ENCODE measurements at regions not wholly inside any gene's neighbourhood (a gene's known extent, or its start where the extent isn't known, plus 50 kb on each side); places are given as distances from the start of the nearest gene placed in this dataset.
"Not testable (repeated sequence)": the region's sequence is repeated elsewhere in the genome, so short reads cannot be mapped to it uniquely, and the experiment has no call there.

GRCh38 chr6:1445650-1446330 is 56.4 kb downstream of the FOXF2 start:
- FAIRE-seq (no peak), DNase-seq (ENCODE audit: insufficient read length, low spot score) (no peak)
- TF ChIP-seq POLR2A (IDR thresholded peaks at IDR 0.05; ENCODE audit: low read depth, low read length), result no peak

GRCh38 chr6:1449896-1450295 is 60.5 kb downstream of the FOXF2 start:
- no peak for TF ChIP-seq POLR2A (IDR thresholded peaks at IDR 0.05; ENCODE audit: low read depth, low read length)
- no peak for DNase-seq (ENCODE audit: insufficient read length, low spot score)
- FAIRE-seq, result no peak

GRCh38 chr6:1453024-1453423 is 63.6 kb downstream of the FOXF2 start:
- FAIRE-seq, result no peak
- TF ChIP-seq POLR2A (IDR thresholded peaks at IDR 0.05; ENCODE audit: low read depth, low read length), result no peak
- no peak for DNase-seq (ENCODE audit: insufficient read length, low spot score)

GRCh38 chr6:1456816-1457215 is 67.4 kb downstream of the FOXF2 start:
- not testable (repeated sequence) for DNase-seq (ENCODE audit: insufficient read length, low spot score); FAIRE-seq

GRCh38 chr6:1461207-1461606 is 71.8 kb downstream of the FOXF2 start:
- no peak for TF ChIP-seq POLR2A (IDR thresholded peaks at IDR 0.05; ENCODE audit: low read depth, low read length)
- peak; percentile 43 for DNase-seq (ENCODE audit: insufficient read length, low spot score)
- peak; percentile 91 for FAIRE-seq

- no peak for DNase-seq (ENCODE audit: insufficient read length, low spot score)
- no peak for TF ChIP-seq POLR2A (IDR thresholded peaks at IDR 0.05; ENCODE audit: low read depth, low read length)
- FAIRE-seq, result peak; percentile 64
Measured at GRCh38 chr6:1461736-1462135, 72.4 kb downstream of the FOXF2 start.

GRCh38 chr6:1463275-1463674 is 73.9 kb downstream of the FOXF2 start:
- no peak for TF ChIP-seq POLR2A (IDR thresholded peaks at IDR 0.05; ENCODE audit: low read depth, low read length)
- FAIRE-seq, result no peak

GRCh38 chr6:1463751-1464426 is 74.5 kb downstream of the FOXF2 start:
- FAIRE-seq, result no peak
- no peak for DNase-seq (ENCODE audit: insufficient read length, low spot score)
- TF ChIP-seq POLR2A (IDR thresholded peaks at IDR 0.05; ENCODE audit: low read depth, low read length), result no peak

More at GRCh38 chr6:1463275-1463674, 73.9 kb downstream of the FOXF2 start:
- no peak for DNase-seq (ENCODE audit: insufficient read length, low spot score)

GRCh38 chr6:1464781-1465370 is 75.5 kb downstream of the FOXF2 start:
- TF ChIP-seq POLR2A (IDR thresholded peaks at IDR 0.05; ENCODE audit: low read depth, low read length), result no peak
- DNase-seq (ENCODE audit: insufficient read length, low spot score), result no peak

GRCh38 chr6:1468126-1468525 is 78.8 kb downstream of the FOXF2 start:
- no peak for TF ChIP-seq POLR2A (IDR thresholded peaks at IDR 0.05; ENCODE audit: low read depth, low read length)
- FAIRE-seq, result no peak
- DNase-seq (ENCODE audit: insufficient read length, low spot score), result no peak

More at GRCh38 chr6:1464781-1465370, 75.5 kb downstream of the FOXF2 start:
- FAIRE-seq, result no peak

GRCh38 chr6:1470040-1470439 is 80.7 kb downstream of the FOXF2 start:
- FAIRE-seq (no peak), DNase-seq (ENCODE audit: insufficient read length, low spot score) (no peak)

GRCh38 chr6:1472643-1473042 is 83.3 kb downstream of the FOXF2 start:
- DNase-seq (ENCODE audit: insufficient read length, low spot score) (no peak), FAIRE-seq (no peak)
- no peak for TF ChIP-seq POLR2A (IDR thresholded peaks at IDR 0.05; ENCODE audit: low read depth, low read length)

More at GRCh38 chr6:1470040-1470439, 80.7 kb downstream of the FOXF2 start:
- no peak for TF ChIP-seq POLR2A (IDR thresholded peaks at IDR 0.05; ENCODE audit: low read depth, low read length)

- TF ChIP-seq POLR2A (IDR thresholded peaks at IDR 0.05; ENCODE audit: low read depth, low read length), result no peak
- FAIRE-seq (no peak), DNase-seq (ENCODE audit: insufficient read length, low spot score) (no peak)
Measured at GRCh38 chr6:1473166-1473565, 83.8 kb downstream of the FOXF2 start.

GRCh38 chr6:1473598-1473997 is 84.2 kb downstream of the FOXF2 start:
- TF ChIP-seq POLR2A (IDR thresholded peaks at IDR 0.05; ENCODE audit: low read depth, low read length), result no peak
- DNase-seq (ENCODE audit: insufficient read length, low spot score) (no peak), FAIRE-seq (no peak)

- TF ChIP-seq POLR2A (IDR thresholded peaks at IDR 0.05; ENCODE audit: low read depth, low read length), result no peak
- no peak for DNase-seq (ENCODE audit: insufficient read length, low spot score)
- FAIRE-seq, result no peak
Measured at GRCh38 chr6:1474205-1474604, 84.8 kb downstream of the FOXF2 start.
